GM23338 (cell line): ENCODE measurements at regions not wholly inside any gene's neighbourhood (a gene's known extent, or its start where the extent isn't known, plus 50 kb on each side); places are given as distances from the start of the nearest gene placed in this dataset.

Experiments used
- ATAC-seq: fragments of 200-7000 bp; cut with Tn5 transposase; 3 replicates; pipeline ENCODE4 v1.9.1; 2020
- DNase-seq: peaks from one replicate; pipeline ENCODE4 v3.0.0-alpha.2; 2015; ENCODE audit warnings: low spot score
- H2AFZ ChIP-seq: fragments of 200-600 bp; sonication (generic); 2 replicates; pipeline ENCODE4 v1.8.0; 2016; ENCODE audit warnings: antibody characterized with exemption, mild to moderate bottlenecking, moderate library complexity
- H3F3A ChIP-seq: fragments of 200-600 bp; sonication (generic); replicated peaks from 2 replicates; pipeline ENCODE4 v1.8.0; 2017; ENCODE audit warnings: antibody characterized with exemption, mixed run types, low read depth
- H3K27ac ChIP-seq: fragments of 200-600 bp; sonication (generic); 2 replicates; pipeline ENCODE4 v1.6.1; 2016; ENCODE audit warnings: low read depth
- H3K27me3 ChIP-seq: fragments of 200-600 bp; sonication (generic); 2 replicates; pipeline ENCODE4 v1.8.0; 2016; ENCODE audit warnings: mild to moderate bottlenecking, mixed run types, moderate library complexity; ENCODE audit not compliant: insufficient read depth
- H3K36me3 ChIP-seq: fragments of 200-600 bp; sonication (generic); 2 replicates; pipeline ENCODE4 v1.8.0; 2016; ENCODE audit warnings: mild to moderate bottlenecking; ENCODE audit not compliant: insufficient read depth
- H3K4me1 ChIP-seq: fragments of 200-600 bp; sonication (generic); 2 replicates; pipeline ENCODE4 v1.8.0; 2016; ENCODE audit warnings: mild to moderate bottlenecking, moderate library complexity; ENCODE audit not compliant: insufficient read depth
- H3K4me2 ChIP-seq: fragments of 200-600 bp; sonication (generic); 2 replicates; pipeline ENCODE4 v1.7.1; 2017; ENCODE audit warnings: mixed run types
- H3K4me3 ChIP-seq: fragments of 200-600 bp; sonication (generic); 2 replicates; pipeline ENCODE4 v1.6.1; 2016; ENCODE audit warnings: mixed run types
- H3K79me2 ChIP-seq: fragments of 200-600 bp; sonication (generic); replicated peaks from 2 replicates; pipeline ENCODE4 v1.8.0; 2017; ENCODE audit warnings: mild to moderate bottlenecking; ENCODE audit not compliant: insufficient read depth
- H3K9me2 ChIP-seq: fragments of 200-600 bp; sonication (generic); 2 replicates; pipeline ENCODE4 v1.8.0; 2017; ENCODE audit not compliant: insufficient read depth
- H4K20me1 ChIP-seq: fragments of 200-600 bp; sonication (generic); replicated peaks from 2 replicates; pipeline ENCODE4 v1.8.0; 2017; ENCODE audit warnings: mild to moderate bottlenecking; ENCODE audit not compliant: insufficient read depth
- H3K27ac Mint-ChIP-seq: 2 replicates; pipeline ENCODE4 v1.8.0; 2020; ENCODE audit warnings: inconsistent platforms, mild to moderate bottlenecking, moderate library complexity, mixed read lengths
- H3K27me3 Mint-ChIP-seq: 3 replicates; pipeline ENCODE4 v1.8.0; 2022; ENCODE audit warnings: low read depth, mild to moderate bottlenecking, moderate library complexity, mixed read lengths, inconsistent platforms; ENCODE audit not compliant: insufficient read depth, poor library complexity
- H3K36me3 Mint-ChIP-seq: 3 replicates; pipeline ENCODE4 v1.8.0; 2021; ENCODE audit warnings: low read depth, mild to moderate bottlenecking, inconsistent platforms, moderate library complexity, mixed read lengths
- H3K4me1 Mint-ChIP-seq: 3 replicates; pipeline ENCODE4 v1.8.0; 2020; ENCODE audit warnings: mild to moderate bottlenecking, inconsistent platforms, mixed read lengths
- H3K4me3 Mint-ChIP-seq: 3 replicates; pipeline ENCODE4 v1.8.0; 2021; ENCODE audit warnings: moderate library complexity, mild to moderate bottlenecking, inconsistent platforms, mixed read lengths
- H3K9me3 Mint-ChIP-seq: 3 replicates; pipeline ENCODE4 v1.8.0; 2020; ENCODE audit warnings: moderate library complexity, mild to moderate bottlenecking, inconsistent platforms, mixed read lengths
- CREB1 ChIP-seq: fragments of 250-450 bp; sonication (Bioruptor Pico); IDR thresholded peaks from 2 replicates; pipeline ENCODE4 v1.5.0; 2020; ENCODE audit warnings: low read depth, mild to moderate bottlenecking, moderate library complexity
- EZH2phosphoT487 ChIP-seq: fragments of 200-600 bp; sonication (generic); IDR thresholded peaks from one replicate; pipeline ENCODE4 v1.8.1; 2018; ENCODE audit warnings: antibody characterized with exemption; ENCODE audit not compliant: unreplicated experiment
- POLR2AphosphoS5 ChIP-seq: IDR thresholded peaks from 2 replicates; pipeline ENCODE4 v1.6.1; 2016; ENCODE audit warnings: antibody characterized with exemption, low read depth
- STAT1 ChIP-seq: IDR thresholded peaks from one replicate; pipeline ENCODE4 v1.6.1; 2016; ENCODE audit warnings: antibody characterized with exemption; ENCODE audit not compliant: unreplicated experiment
- TF ChIP-seq, protein P1 (sequence below): IDR thresholded peaks from one replicate; pipeline ENCODE4 v1.6.1; 2018; ENCODE audit warnings: antibody characterized with exemption; ENCODE audit not compliant: unreplicated experiment
- TF ChIP-seq, protein P2 (sequence below), 2 experiments: fragments of 200-600 bp in 1 of 2; sonication (generic) in 1 of 2; conservative IDR thresholded peaks; 2 replicates each; pipeline versions ENCODE4 v1.5.1 to v1.6.1; 2016 to 2017; ENCODE audit warnings: antibody characterized with exemption in 2 of 2, low read depth in 2 of 2, mild to moderate bottlenecking in 2 of 2, moderate library complexity in 1 of 2
- TF ChIP-seq, protein P3 (sequence below): fragments of 250-450 bp; sonication (Bioruptor Pico); IDR thresholded peaks from 2 replicates; pipeline ENCODE4 v1.5.0; 2020; ENCODE audit warnings: mild to moderate bottlenecking, moderate library complexity
- TF ChIP-seq, protein P4 (sequence below): IDR thresholded peaks from 2 replicates; pipeline ENCODE4 v1.6.1; 2016; ENCODE audit warnings: antibody characterized with exemption

DNA sequence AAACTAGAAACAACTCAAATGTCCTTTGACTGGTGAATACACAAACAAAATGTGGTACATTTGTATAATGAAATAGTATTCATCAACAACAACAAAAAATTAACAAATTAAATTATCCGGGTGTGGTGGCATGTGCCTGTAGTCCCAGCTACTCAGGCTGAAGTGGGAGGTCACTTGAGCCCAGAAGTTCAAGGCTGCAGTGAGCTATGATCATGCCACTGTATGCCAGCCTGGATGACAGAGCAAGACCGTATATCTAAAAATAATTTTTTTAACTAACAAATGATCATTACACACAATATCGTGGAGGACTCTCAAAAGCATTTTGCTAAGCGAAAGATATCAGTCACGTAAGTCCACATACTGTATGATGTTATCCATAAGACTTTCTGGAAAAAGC is 71.6 kb upstream of the SORBS2 start:
- no peak overlapping the region for H2AFZ ChIP-seq
- H3K9me2 ChIP-seq: no peaks in the 10 kb centered on the region
- Mint-ChIP-seq H3K9me3 (peaks cover 7% of the 10 kb centered on the region), H3K27ac (no peak overlapping the region), H3K36me3 (peaks cover 5% of the 10 kb centered on the region), H3K27me3 (peaks cover 5% of the 10 kb centered on the region), H3K4me3 (no peak overlapping the region), H3K4me1 (peaks cover 11% of the 10 kb centered on the region)
- DNase-seq: no peak
- H3K27me3 ChIP-seq: no peaks in the 10 kb centered on the region
- ATAC-seq: no peak
- no peak overlapping the region for H3K27ac ChIP-seq
- H4K20me1 ChIP-seq: no peaks in the 10 kb centered on the region
- no peaks in the 10 kb centered on the region for H3K79me2 ChIP-seq
- TF ChIP-seq, protein P1, sequence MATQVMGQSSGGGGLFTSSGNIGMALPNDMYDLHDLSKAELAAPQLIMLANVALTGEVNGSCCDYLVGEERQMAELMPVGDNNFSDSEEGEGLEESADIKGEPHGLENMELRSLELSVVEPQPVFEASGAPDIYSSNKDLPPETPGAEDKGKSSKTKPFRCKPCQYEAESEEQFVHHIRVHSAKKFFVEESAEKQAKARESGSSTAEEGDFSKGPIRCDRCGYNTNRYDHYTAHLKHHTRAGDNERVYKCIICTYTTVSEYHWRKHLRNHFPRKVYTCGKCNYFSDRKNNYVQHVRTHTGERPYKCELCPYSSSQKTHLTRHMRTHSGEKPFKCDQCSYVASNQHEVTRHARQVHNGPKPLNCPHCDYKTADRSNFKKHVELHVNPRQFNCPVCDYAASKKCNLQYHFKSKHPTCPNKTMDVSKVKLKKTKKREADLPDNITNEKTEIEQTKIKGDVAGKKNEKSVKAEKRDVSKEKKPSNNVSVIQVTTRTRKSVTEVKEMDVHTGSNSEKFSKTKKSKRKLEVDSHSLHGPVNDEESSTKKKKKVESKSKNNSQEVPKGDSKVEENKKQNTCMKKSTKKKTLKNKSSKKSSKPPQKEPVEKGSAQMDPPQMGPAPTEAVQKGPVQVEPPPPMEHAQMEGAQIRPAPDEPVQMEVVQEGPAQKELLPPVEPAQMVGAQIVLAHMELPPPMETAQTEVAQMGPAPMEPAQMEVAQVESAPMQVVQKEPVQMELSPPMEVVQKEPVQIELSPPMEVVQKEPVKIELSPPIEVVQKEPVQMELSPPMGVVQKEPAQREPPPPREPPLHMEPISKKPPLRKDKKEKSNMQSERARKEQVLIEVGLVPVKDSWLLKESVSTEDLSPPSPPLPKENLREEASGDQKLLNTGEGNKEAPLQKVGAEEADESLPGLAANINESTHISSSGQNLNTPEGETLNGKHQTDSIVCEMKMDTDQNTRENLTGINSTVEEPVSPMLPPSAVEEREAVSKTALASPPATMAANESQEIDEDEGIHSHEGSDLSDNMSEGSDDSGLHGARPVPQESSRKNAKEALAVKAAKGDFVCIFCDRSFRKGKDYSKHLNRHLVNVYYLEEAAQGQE: no peak
- TF ChIP-seq, protein P2, sequence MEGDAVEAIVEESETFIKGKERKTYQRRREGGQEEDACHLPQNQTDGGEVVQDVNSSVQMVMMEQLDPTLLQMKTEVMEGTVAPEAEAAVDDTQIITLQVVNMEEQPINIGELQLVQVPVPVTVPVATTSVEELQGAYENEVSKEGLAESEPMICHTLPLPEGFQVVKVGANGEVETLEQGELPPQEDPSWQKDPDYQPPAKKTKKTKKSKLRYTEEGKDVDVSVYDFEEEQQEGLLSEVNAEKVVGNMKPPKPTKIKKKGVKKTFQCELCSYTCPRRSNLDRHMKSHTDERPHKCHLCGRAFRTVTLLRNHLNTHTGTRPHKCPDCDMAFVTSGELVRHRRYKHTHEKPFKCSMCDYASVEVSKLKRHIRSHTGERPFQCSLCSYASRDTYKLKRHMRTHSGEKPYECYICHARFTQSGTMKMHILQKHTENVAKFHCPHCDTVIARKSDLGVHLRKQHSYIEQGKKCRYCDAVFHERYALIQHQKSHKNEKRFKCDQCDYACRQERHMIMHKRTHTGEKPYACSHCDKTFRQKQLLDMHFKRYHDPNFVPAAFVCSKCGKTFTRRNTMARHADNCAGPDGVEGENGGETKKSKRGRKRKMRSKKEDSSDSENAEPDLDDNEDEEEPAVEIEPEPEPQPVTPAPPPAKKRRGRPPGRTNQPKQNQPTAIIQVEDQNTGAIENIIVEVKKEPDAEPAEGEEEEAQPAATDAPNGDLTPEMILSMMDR (conservative IDR thresholded peaks at IDR 0.05; ENCODE audit: low read depth in 2 of 2): no peak
- TF ChIP-seq, protein P3, sequence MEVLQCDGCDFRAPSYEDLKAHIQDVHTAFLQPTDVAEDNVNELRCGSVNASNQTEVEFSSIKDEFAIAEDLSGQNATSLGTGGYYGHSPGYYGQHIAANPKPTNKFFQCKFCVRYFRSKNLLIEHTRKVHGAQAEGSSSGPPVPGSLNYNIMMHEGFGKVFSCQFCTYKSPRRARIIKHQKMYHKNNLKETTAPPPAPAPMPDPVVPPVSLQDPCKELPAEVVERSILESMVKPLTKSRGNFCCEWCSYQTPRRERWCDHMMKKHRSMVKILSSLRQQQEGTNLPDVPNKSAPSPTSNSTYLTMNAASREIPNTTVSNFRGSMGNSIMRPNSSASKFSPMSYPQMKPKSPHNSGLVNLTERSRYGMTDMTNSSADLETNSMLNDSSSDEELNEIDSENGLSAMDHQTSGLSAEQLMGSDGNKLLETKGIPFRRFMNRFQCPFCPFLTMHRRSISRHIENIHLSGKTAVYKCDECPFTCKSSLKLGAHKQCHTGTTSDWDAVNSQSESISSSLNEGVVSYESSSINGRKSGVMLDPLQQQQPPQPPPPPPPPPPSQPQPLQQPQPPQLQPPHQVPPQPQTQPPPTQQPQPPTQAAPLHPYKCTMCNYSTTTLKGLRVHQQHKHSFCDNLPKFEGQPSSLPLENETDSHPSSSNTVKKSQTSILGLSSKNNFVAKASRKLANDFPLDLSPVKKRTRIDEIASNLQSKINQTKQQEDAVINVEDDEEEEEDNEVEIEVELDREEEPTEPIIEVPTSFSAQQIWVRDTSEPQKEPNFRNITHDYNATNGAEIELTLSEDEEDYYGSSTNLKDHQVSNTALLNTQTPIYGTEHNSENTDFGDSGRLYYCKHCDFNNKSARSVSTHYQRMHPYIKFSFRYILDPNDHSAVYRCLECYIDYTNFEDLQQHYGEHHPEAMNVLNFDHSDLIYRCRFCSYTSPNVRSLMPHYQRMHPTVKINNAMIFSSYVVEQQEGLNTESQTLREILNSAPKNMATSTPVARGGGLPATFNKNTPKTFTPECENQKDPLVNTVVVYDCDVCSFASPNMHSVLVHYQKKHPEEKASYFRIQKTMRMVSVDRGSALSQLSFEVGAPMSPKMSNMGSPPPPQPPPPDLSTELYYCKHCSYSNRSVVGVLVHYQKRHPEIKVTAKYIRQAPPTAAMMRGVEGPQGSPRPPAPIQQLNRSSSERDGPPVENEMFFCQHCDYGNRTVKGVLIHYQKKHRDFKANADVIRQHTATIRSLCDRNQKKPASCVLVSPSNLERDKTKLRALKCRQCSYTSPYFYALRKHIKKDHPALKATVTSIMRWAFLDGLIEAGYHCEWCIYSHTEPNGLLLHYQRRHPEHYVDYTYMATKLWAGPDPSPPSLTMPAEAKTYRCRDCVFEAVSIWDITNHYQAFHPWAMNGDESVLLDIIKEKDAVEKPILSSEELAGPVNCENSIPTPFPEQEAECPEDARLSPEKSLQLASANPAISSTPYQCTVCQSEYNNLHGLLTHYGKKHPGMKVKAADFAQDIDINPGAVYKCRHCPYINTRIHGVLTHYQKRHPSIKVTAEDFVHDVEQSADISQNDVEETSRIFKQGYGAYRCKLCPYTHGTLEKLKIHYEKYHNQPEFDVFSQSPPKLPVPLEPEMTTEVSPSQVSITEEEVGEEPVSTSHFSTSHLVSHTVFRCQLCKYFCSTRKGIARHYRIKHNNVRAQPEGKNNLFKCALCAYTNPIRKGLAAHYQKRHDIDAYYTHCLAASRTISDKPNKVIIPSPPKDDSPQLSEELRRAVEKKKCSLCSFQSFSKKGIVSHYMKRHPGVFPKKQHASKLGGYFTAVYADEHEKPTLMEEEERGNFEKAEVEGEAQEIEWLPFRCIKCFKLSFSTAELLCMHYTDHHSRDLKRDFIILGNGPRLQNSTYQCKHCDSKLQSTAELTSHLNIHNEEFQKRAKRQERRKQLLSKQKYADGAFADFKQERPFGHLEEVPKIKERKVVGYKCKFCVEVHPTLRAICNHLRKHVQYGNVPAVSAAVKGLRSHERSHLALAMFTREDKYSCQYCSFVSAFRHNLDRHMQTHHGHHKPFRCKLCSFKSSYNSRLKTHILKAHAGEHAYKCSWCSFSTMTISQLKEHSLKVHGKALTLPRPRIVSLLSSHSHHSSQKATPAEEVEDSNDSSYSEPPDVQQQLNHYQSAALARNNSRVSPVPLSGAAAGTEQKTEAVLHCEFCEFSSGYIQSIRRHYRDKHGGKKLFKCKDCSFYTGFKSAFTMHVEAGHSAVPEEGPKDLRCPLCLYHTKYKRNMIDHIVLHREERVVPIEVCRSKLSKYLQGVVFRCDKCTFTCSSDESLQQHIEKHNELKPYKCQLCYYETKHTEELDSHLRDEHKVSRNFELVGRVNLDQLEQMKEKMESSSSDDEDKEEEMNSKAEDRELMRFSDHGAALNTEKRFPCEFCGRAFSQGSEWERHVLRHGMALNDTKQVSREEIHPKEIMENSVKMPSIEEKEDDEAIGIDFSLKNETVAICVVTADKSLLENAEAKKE: no peak
- TF ChIP-seq CREB1 (CRISPR knock-in tag) (no peak), EZH2phosphoT487 (no peak), POLR2AphosphoS5 (no peak), STAT1 (no peak)
- TF ChIP-seq, protein P4, sequence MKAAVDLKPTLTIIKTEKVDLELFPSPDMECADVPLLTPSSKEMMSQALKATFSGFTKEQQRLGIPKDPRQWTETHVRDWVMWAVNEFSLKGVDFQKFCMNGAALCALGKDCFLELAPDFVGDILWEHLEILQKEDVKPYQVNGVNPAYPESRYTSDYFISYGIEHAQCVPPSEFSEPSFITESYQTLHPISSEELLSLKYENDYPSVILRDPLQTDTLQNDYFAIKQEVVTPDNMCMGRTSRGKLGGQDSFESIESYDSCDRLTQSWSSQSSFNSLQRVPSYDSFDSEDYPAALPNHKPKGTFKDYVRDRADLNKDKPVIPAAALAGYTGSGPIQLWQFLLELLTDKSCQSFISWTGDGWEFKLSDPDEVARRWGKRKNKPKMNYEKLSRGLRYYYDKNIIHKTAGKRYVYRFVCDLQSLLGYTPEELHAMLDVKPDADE: no peak
- no peak overlapping the region for H3K4me2 ChIP-seq
- no peaks in the 10 kb centered on the region for H3F3A ChIP-seq
- no peaks in the 10 kb centered on the region for H3K36me3 ChIP-seq
- H3K4me1 ChIP-seq: peaks cover 11% of the 10 kb centered on the region; the same call in 1 of the 2 replicates
- no peak overlapping the region for H3K4me3 ChIP-seq
